ENCODE measurements at regions not wholly inside any gene's neighbourhood (a gene's known extent, or its start where the extent isn't known, plus 50 kb on each side); places are given as distances from the start of the nearest gene placed in this dataset.
"Not testable (repeated sequence)": the region's sequence is repeated elsewhere in the genome, so short reads cannot be mapped to it uniquely, and the experiment has no call there.

DNA sequence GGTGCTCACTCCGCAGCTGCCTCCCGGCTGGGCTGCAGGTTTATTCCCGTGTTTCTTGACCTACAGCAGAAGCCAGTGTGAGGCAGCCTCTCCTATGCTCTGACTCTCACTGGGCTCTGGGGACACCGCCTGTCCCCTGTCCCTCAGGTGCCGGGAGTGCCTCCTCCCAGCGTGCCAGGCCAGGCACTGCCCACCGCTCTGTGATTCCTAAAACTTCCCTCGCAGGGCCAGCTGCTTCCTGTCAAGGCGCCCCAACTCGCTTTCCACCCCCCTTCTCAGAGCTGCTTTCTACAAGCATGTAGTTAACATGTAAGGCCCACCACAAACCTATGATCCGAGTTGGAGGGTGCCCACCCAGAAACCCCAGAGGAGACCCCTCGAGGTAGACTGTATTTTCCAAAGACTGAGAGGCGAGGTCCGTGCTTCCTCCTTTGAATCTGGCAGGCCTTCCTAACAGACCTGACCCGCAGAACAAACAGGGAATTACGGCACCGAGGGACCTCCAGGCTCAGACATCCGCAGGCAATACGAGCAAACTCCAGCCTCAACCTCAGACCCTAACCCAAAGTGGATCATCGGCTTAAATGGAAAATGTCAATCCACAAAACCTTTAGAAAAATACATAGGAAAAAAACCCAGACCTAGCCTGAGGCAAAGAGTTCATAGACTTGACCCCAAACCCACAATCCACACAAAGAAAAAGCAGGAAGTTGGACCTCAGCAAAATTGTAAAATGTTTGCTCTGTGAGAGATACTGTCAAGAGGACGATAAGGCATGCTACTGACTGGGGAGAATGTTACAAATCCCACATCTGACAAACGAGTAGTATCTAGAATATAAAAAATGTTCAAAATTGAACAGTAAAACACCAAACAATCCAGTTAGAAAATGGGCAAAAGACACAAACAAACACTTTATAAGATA is 121.3 kb upstream of the IQSEC1 start:
- DNase-seq = no peak

- DNase-seq = no peak
Observed at GRCh38 chr3:13193320-13194284, 120.4 kb upstream of the IQSEC1 start.

DNA sequence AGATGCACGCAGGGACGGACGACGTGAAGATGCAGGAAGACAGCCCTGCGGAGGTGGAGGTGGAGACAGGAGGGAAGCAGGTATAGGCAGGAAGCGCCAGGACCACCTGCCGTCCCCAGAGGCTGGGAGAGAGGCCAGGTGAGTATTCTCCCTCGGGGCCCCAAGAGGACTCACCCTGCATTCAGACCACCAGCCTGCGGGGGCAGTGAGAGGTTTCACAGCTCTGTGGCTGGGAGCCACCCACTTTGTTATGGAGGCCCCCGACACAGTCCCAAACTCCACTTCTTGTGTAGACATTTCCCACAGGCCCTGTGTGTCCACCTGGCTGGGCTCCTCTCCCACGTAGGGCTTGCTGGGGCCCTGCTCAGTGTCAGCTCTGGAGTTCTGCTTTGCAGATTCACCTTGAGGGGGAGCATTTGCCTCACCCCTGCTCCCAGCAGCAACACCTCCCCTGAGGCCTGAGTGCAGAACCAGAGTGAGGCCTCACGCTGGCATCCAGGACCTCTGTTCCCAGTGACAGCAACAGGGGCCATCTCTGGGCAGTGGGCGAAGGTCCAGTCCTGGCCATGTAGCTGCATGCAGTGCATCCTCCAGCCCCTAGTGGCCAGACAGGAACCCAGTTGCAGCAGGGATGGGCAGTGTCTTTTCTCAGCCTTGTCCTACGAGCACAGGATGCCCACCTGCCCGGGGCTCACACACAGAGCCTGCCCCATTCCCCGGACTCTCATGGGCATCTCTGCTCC is 119.4 kb upstream of the IQSEC1 start:
- DNase-seq = no peak

DNA sequence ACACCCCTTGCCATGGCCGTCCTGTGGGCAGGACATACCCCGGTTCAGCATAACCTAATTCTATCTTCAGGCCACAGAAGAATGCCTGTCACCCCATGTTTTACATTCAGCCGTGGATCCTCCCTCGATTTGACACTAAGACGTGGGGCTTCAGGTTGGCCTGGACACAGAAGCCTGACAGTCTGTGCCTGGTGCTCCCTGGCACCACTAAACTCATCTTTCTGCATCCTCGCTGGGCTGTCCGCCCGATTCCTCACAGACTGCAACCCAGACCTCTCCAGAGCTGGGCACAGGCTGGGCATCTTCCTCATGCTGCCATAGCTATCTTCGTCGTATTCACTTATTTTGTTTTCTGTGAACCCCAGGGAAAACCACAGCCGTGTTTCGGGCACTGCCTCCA is 117.8 kb upstream of the IQSEC1 start:
- no peak for DNase-seq

DNA sequence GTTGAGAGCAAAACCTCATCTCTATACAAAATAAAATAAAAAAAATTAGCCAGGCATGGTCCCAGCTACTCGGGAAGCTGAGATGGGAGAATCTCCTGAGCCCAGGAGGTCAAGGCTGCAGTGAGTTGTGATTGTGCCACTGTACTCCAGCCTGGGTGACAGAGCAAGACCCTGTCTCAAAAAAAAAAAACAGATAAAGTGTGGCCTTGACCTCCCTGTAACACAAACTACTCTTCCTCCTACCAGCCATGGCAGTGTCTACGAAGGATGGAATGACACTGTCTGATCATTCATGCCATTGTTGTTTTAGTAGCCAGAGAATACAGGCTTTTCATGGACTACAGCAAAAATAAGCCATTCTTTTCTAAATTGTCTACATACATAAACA is 117.1 kb upstream of the IQSEC1 start:
- DNase-seq = peak; percentile 48

DNA sequence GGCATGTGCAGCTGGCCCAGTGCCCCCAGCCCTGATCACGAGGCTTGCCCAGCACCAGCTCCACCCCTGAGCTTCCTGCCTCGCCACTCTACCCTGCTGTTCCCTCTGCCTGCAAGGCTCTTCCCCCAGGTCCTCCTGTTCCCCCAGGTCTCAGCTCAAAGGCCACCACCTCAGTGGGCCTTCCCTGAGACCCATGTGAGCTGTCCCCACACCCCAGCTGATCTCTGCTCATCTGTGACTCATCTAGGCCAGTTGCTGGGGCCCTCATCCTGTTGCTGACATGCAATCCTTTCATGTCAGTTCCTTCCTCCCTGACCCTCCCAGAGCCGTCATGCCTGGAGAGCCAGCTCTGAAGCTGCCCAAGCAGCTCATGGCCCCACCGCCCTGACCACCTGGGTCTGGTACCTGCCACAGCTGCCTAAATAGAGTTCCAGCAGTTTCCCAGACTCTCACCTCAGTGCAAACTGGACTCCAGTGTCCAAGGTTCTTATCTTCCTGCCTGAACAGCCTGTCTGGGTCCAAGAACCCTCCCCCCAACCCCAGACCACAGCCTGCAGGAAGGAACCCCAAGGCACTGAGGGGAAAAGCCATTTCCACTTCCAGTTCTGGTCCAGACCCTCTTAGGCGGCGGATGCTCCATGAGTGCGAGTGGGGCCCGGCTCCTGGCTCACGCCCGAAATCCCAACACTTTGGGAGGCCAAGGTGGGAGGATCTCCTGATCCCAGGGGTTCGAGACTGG is 116.6 kb upstream of the IQSEC1 start:
- peak; percentile 60 for DNase-seq

DNA sequence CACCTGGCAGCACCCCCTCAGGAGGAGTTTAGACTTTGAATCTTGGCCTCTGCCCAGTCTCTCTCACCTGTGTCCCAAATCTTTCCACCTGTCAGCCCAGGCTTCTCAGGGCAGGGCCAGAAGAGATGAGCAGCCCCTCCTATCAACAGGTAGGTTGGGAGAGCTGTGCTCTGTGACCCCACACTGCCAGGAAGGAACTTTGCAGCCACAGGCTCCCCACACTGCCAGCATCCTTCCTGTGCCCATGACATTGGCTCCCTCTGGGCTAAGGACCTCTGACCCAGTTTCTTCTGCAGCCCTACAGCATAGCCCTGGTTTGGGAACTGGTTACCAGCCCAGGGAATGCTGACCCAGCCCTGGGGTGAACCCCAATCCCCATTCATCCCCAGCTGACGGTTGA is 115.7 kb upstream of the IQSEC1 start:
- no peak for DNase-seq

- DNase-seq = no peak
Observed at GRCh38 chr3:13188181-13188779, 115.1 kb upstream of the IQSEC1 start.

DNA sequence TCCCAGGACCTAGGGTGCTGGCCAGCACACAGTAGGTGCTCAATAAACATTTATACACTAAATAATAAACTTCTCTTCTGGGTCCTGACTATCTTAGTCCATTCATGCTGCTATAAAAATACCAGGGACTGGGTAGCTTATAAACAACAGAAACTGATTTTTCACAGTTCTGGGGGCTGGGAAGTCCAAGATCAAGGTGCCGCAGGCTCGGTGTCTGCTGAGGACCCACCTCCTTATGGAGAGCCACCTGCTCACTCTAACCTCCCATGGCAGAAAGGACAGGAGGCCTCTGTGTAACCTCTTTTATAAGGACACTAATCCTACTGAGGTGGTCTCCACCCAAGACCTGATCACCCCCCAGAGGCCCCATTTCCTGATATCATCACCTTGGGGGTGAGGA is 114.4 kb upstream of the IQSEC1 start:
- DNase-seq = no peak

GRCh38 chr3:13186435-13186815 is 113.2 kb upstream of the IQSEC1 start:
- no peak for DNase-seq

- no peak for DNase-seq
Observed at GRCh38 chr3:13185737-13186434, 112.7 kb upstream of the IQSEC1 start.

DNA sequence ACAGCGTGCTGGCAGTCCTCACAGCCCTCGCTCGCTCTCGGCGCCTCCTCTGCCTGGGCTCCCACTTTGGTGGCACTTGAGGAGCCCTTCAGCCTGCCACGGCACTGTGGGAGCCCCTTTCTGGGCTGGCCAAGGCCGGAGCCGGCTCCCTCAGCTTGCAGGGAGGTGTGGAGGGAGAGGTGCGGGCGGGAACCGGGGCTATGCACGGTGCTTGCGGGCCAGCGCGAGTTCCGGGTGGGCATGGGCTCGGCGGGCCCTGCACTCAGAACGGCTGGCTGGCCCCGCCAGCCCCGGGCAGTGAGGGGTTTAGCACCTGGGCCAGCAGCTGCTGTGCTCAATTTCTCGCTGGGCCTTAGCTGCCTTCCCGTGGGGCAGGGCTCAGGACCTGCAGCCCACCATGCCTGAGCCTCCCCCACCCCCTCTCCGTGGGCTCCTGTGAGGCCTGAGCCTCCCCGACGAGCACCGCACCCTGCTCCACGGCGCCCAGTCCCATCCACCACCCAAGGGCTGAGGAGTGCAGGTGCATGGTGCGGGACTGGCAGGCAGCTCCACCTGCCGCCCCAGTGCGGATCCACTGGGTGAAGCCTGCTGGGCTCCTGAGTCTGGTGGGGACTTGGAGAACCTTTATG is 106.5 kb upstream of the IQSEC1 start:
- not testable (repeated sequence) for DNase-seq

- DNase-seq = no peak
Observed at GRCh38 chr3:13179181-13179580, 106.0 kb upstream of the IQSEC1 start.

DNA sequence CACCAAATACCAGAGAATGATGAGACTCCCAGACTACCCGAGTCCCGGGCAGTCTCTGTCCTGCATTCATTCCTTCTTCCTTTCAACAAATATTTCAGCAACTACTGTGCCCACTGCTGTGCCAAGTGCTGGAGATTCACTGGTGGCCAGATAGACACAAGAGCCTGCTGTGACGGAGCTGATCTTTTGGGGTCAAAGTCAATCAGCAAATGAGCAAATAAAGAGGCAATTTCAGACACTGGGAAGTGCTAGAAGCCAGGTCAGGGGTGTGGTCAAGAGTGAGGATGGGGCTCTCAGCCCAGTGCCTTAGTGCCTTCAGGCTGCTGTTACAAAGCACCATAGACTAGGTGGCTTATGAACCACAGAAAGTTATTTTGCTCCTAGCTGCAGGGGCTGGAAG is 104.9 kb upstream of the IQSEC1 start:
- DNase-seq = no peak

DNA sequence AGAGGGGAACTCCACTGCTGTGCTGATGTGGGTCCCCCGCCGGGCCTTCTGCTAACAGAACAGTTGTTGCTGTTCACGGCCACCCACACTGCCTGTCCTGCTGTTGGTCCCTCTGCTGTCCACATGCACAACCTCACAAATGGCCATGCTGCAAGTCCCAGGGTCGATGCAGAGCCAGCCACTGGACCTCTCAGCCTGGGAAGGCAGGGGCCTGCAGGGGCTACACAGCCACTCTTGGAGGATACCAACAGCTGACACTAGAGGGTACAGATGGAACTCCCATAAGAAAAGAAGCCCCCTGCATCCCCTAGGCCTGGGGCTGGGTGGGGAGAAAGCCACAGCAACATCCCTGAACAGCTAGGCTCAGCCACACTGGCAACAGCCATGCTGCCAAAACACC is 104.4 kb upstream of the IQSEC1 start:
- DNase-seq = no peak

DNA sequence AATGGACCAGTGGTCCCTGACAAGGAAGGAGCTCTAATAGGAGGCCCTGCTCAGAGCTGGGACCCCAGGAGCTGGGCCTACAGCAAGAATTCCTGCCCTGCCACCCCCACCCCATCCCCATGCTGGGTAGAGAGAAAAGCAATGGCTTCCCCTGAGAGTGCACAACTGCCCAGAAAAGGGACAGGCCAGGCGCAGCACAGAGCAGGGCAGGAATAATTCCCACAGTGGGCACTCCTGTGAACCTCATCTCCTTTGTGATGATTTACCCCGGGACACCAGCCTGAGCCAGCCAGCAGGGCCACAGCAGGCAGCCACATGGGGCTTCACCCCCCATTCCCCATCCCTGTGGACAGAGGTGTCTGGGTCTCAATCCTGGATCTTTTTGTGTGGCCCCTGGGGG is 104.0 kb upstream of the IQSEC1 start:
- DNase-seq = no peak

DNA sequence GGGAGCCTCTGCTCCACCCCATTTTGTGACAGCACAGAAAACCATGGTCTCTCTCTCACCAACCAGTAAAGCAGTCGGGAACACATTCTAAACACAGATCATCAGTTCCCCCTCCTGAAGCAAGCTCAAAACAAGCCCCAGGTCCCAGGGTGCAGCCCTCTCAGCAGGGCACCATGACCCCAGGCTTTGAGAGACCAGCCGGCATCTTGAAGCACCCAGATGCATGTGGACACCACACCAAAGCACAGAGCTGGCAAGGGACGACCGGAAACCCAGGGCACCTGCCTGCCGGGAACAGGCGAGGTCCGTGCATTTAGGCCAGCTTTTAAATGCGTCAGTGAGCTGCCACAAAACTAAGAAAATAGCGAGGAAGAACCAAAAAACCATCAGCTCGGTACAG is 103.2 kb upstream of the IQSEC1 start:
- DNase-seq = no peak

DNA sequence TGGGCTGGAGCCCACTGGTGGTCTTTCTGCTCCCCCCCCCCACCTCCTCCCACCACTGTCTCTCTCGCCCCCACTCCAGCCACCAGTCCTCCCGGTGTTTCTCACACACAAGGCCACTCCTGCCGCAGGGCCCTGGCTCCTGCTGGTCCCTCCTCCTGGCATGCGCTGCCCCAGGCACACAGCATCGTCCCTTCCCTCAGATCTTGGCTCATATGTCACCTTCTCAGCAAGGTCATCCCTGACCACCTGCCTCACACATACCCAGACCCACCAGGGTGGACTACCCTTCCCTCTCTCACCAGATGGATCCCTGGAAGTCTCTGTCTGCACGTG is 101.5 kb upstream of the IQSEC1 start:
- DNase-seq = no peak

DNA sequence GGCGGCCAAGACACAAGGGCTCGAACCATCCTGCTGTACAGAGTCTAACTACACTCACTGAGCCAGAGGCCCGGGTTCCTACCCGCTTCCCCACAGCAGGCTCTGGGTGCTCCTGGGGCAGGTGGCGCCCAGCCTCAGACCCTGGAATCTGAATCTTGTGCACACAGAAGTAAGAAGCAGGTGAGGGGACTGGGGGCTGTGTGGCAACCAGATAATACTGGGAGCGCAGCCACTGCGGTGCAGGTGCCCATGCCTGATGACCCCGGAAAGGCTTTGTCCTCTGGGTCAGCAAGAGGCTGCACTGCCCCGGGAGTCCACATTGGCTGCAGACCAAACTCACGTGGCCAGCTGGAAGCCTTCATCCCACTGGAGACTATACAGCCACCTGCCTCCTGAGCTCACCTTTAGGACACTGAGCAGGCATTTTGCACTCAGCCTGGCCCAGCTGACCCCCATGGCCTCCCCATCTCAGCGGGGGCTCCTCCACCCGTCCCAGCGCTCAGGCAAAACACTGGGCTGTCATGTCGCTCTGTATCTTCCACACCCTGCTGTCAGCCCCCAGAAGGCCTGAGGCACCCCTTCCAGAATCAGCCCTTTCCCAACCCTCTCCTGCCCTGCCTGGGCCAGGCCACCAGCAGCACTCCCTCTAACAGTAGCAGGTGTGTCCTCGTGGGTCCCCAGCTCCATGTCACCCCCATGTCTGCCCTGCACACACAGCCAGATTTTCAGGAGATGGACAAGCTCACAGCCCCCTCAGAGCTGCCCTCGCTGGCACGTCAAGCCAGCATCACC is 101.0 kb upstream of the IQSEC1 start:
- no peak for DNase-seq
